ENCODE measurements at regions not wholly inside any gene's neighbourhood (a gene's known extent, or its start where the extent isn't known, plus 50 kb on each side); places are given as distances from the start of the nearest gene placed in this dataset.

GRCh38 chr6:93568169-93568568 lies 148.8 kb upstream of the EPHA7 start:
- TF ChIP-seq, protein P1, sequence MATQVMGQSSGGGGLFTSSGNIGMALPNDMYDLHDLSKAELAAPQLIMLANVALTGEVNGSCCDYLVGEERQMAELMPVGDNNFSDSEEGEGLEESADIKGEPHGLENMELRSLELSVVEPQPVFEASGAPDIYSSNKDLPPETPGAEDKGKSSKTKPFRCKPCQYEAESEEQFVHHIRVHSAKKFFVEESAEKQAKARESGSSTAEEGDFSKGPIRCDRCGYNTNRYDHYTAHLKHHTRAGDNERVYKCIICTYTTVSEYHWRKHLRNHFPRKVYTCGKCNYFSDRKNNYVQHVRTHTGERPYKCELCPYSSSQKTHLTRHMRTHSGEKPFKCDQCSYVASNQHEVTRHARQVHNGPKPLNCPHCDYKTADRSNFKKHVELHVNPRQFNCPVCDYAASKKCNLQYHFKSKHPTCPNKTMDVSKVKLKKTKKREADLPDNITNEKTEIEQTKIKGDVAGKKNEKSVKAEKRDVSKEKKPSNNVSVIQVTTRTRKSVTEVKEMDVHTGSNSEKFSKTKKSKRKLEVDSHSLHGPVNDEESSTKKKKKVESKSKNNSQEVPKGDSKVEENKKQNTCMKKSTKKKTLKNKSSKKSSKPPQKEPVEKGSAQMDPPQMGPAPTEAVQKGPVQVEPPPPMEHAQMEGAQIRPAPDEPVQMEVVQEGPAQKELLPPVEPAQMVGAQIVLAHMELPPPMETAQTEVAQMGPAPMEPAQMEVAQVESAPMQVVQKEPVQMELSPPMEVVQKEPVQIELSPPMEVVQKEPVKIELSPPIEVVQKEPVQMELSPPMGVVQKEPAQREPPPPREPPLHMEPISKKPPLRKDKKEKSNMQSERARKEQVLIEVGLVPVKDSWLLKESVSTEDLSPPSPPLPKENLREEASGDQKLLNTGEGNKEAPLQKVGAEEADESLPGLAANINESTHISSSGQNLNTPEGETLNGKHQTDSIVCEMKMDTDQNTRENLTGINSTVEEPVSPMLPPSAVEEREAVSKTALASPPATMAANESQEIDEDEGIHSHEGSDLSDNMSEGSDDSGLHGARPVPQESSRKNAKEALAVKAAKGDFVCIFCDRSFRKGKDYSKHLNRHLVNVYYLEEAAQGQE (IDR thresholded peaks at IDR 0.05; ENCODE audit: insufficient read depth in 1 of 2, low read depth in 2 of 2, low read length in 1 of 2): no peak
- TF ChIP-seq, protein P2, sequence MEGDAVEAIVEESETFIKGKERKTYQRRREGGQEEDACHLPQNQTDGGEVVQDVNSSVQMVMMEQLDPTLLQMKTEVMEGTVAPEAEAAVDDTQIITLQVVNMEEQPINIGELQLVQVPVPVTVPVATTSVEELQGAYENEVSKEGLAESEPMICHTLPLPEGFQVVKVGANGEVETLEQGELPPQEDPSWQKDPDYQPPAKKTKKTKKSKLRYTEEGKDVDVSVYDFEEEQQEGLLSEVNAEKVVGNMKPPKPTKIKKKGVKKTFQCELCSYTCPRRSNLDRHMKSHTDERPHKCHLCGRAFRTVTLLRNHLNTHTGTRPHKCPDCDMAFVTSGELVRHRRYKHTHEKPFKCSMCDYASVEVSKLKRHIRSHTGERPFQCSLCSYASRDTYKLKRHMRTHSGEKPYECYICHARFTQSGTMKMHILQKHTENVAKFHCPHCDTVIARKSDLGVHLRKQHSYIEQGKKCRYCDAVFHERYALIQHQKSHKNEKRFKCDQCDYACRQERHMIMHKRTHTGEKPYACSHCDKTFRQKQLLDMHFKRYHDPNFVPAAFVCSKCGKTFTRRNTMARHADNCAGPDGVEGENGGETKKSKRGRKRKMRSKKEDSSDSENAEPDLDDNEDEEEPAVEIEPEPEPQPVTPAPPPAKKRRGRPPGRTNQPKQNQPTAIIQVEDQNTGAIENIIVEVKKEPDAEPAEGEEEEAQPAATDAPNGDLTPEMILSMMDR (IDR thresholded peaks at IDR 0.05): no peak
- TF ChIP-seq TCF7L2 (IDR thresholded peaks at IDR 0.05; ENCODE audit: low read depth, low read length) (no peak), POLR2AphosphoS5 (IDR thresholded peaks at IDR 0.05; ENCODE audit: low read depth, low read length) (no peak), SIN3A (IDR thresholded peaks at IDR 0.05; ENCODE audit: borderline replicate concordance, insufficient read depth, low read depth, low read length) (no peak)
